K562 (cell line): ENCODE measurements at regions not wholly inside any gene's neighbourhood (a gene's known extent, or its start where the extent isn't known, plus 50 kb on each side); places are given as distances from the start of the nearest gene placed in this dataset.

Experiments
- ATAC-seq: fragments of 200-7000 bp; cut with Tn5 transposase; 3 replicates; pipeline ENCODE4 v1.9.1; 2020; ENCODE audit warnings: moderate library complexity
- BruUV-seq: library from RNA; stranded (reverse); fragments of 400-500 nt; replicated peaks from 2 replicates; lab custom pipeline; 2021; lab: Mats Ljungman, UMichigan
- CTCF ChIA-PET: fragments of 300-600 bp; formaldehyde crosslinking; extraction: SDS; loops from one replicate; lab custom pipeline; 2021; ENCODE audit warnings: low intra/inter-chr PET ratio; lab: Yijun Ruan, JAX
- POLR2A ChIA-PET: fragments of 300-600, 350-650 bp; sonication (Branson Sonifier 250); formaldehyde crosslinking; extraction: SDS; loops from one replicate; lab custom pipeline; 2021; ENCODE audit warnings: antibody characterized with exemption, inconsistent platforms; lab: Yijun Ruan, JAX
- DNase-seq, 4 experiments: peaks; one replicate each; pipeline versions ENCODE4 v3.0.0 to v3.0.0-alpha.2; 2011 to 2018; ENCODE audit warnings: low spot score in 3 of 4, mixed read lengths in 3 of 4; ENCODE audit errors: extremely low read depth in 1 of 4
- FAIRE-seq: peaks from 2 replicates; lab custom pipeline; 2011; peaks lifted over from hg19 to GRCh38; lab: Jason Lieb, UNC
- H2AFZ ChIP-seq: 2 replicates; pipeline ENCODE4 v1.6.0; 2011; ENCODE audit warnings: low read depth, low read length, control low read depth, inconsistent platforms
- H3K27ac ChIP-seq: fragments of 200-600 bp; 3 replicates; pipeline ENCODE4 v1.8.0; 2011; ENCODE audit warnings: low read depth, mild to moderate bottlenecking, control low read depth, inconsistent platforms, low read length, moderate library complexity, mixed read lengths; ENCODE audit errors: extremely low read depth
- H3K27me3 ChIP-seq, 2 experiments: fragments of 300-600 bp in 1 of 2; 2 replicates in 1 of 2; 3 replicates in 1 of 2; pipeline versions ENCODE4 v1.6.0 to v1.8.0; 2011; ENCODE audit warnings: inconsistent platforms in 2 of 2, low read length in 2 of 2, mild to moderate bottlenecking in 1 of 2, mixed read lengths in 1 of 2, moderate library complexity in 1 of 2; ENCODE audit not compliant: control insufficient read depth in 2 of 2, insufficient read depth in 2 of 2
- H3K36me3 ChIP-seq: fragments of 300-600 bp; 3 replicates; pipeline ENCODE4 v1.8.0; 2011; ENCODE audit warnings: mild to moderate bottlenecking, low read length, inconsistent platforms; ENCODE audit not compliant: control insufficient read depth, insufficient read depth
- H3K4me1 ChIP-seq, 2 experiments: fragments of 200-600 bp in 1 of 2; replicated peaks in 1 of 2; 2 replicates in 1 of 2; 3 replicates in 1 of 2; pipeline versions ENCODE4 v1.5.1 to v1.8.0; 2011; ENCODE audit warnings: inconsistent platforms in 2 of 2, low read length in 2 of 2, mild to moderate bottlenecking in 1 of 2, mixed read lengths in 1 of 2, moderate library complexity in 1 of 2; ENCODE audit not compliant: control insufficient read depth in 2 of 2, insufficient read depth in 2 of 2
- H3K4me2 ChIP-seq: 2 replicates; pipeline ENCODE4 v1.6.1; 2011; ENCODE audit warnings: low read length, control low read depth, inconsistent platforms, mixed read lengths; ENCODE audit not compliant: insufficient read depth
- H3K4me3 ChIP-seq: fragments of 200-600 bp; sonication (generic), shearing (Covaris generic); 2 replicates; pipeline ENCODE4 v1.5.1; 2016; ENCODE audit warnings: control low read depth, inconsistent platforms
- H3K79me2 ChIP-seq: fragments of 200-600 bp; 3 replicates; pipeline ENCODE4 v1.8.0; 2011; ENCODE audit warnings: low read length, inconsistent platforms; ENCODE audit not compliant: control insufficient read depth, insufficient read depth
- H3K9ac ChIP-seq, 2 experiments: 2 replicates each; pipeline versions ENCODE4 v1.6.0 to v1.6.1; 2011; ENCODE audit warnings: low read depth in 2 of 2, low read length in 2 of 2, control low read depth in 1 of 2, inconsistent platforms in 1 of 2, mild to moderate bottlenecking in 1 of 2, mixed read lengths in 1 of 2; ENCODE audit not compliant: insufficient read depth in 1 of 2
- H3K9me1 ChIP-seq: one replicate; pipeline ENCODE4 v1.6.0; 2011; ENCODE audit warnings: inconsistent platforms, mild to moderate bottlenecking, low read length, moderate library complexity; ENCODE audit not compliant: control insufficient read depth, insufficient read depth
- H3K9me3 ChIP-seq: replicated peaks from 2 replicates; pipeline ENCODE4 v1.5.1; 2011; ENCODE audit warnings: low read depth, low read length, inconsistent platforms; ENCODE audit not compliant: control insufficient read depth, insufficient read depth
- H4K20me1 ChIP-seq: replicated peaks from 2 replicates; pipeline ENCODE4 v1.6.1; 2011; ENCODE audit warnings: low read length, inconsistent platforms, mixed read lengths; ENCODE audit not compliant: control insufficient read depth, insufficient read depth
- HMG20A ChIP-seq: fragments of 450-650 bp; formaldehyde crosslinking; conservative IDR thresholded peaks from 2 replicates; pipeline ENCODE4 v1.4.0; 2020; ENCODE audit warnings: mild to moderate bottlenecking, mixed read lengths
- HNRNPH1 ChIP-seq: fragments of 200-400 bp; formaldehyde crosslinking; optimal IDR thresholded peaks from 2 replicates; pipeline ENCODE3; 2017; ENCODE audit warnings: low read depth, mild to moderate bottlenecking, low read length, moderate library complexity
- MTA1 ChIP-seq: fragments of 450-650 bp; IDR thresholded peaks from 2 replicates; pipeline ENCODE4 v1.6.1; 2017; ENCODE audit warnings: borderline replicate concordance
- PHF21A ChIP-seq: fragments of 450-650 bp; IDR thresholded peaks from 2 replicates; pipeline ENCODE4 v1.6.1; 2017; ENCODE audit warnings: low read depth, borderline replicate concordance
- ZEB2 ChIP-seq: fragments of 450-650 bp; IDR thresholded peaks from 2 replicates; pipeline ENCODE4 v1.6.1; 2016
- ZNF124 ChIP-seq: sonication (generic); formaldehyde crosslinking; IDR thresholded peaks from 2 replicates; pipeline ENCODE4 v1.8.1; 2022; ENCODE audit warnings: missing genetic modification reagents
- ZNF140 ChIP-seq: fragments of 250-450 bp; sonication (Bioruptor Pico); IDR thresholded peaks from 2 replicates; pipeline ENCODE4 v1.8.0; 2021; ENCODE audit warnings: moderate library complexity, mild to moderate bottlenecking, inconsistent platforms
- ZNF436 ChIP-seq: fragments of 250-450, 450-650 bp; sonication (Bioruptor Pico); formaldehyde crosslinking; IDR thresholded peaks from 2 replicates; pipeline ENCODE4 v1.7.0; 2020; ENCODE audit warnings: mild to moderate bottlenecking
- in situ Hi-C: fragments of 300-500 bp; cut with MboI; formaldehyde crosslinking; loops from 4 replicates; pipeline ENCODE4 v1.15.0; 2018; ENCODE audit warnings: inconsistent platforms, mixed read lengths
- intact Hi-C: fragments of 100-400 bp; cut with micrococcal nuclease; formaldehyde crosslinking; loops from 2 replicates; pipeline ENCODE4 v1.14.2; 2022
- TF ChIP-seq, protein P1 (sequence below): sonication (generic); formaldehyde crosslinking; IDR thresholded peaks from 2 replicates; pipeline ENCODE4 v1.8.0; 2022; ENCODE audit warnings: mild to moderate bottlenecking, missing genetic modification reagents
- TF ChIP-seq, protein P2 (sequence below): sonication (generic); formaldehyde crosslinking; IDR thresholded peaks from 2 replicates; pipeline ENCODE4 v1.5.0; 2020; ENCODE audit warnings: missing genetic modification reagents
- TF ChIP-seq, protein P3 (sequence below): fragments of 250-450 bp; sonication (Bioruptor Pico); IDR thresholded peaks from 2 replicates; pipeline ENCODE4 v1.5.0; 2021; ENCODE audit warnings: mild to moderate bottlenecking, borderline replicate concordance
- TF ChIP-seq, protein P4 (sequence below), 2 experiments: fragments of 450-650 bp; IDR thresholded peaks; 2 replicates each; pipeline ENCODE4 v1.6.1; 2016
- TF ChIP-seq, protein P5 (sequence below): fragments of 250-450 bp; sonication (Bioruptor Pico); IDR thresholded peaks from 2 replicates; pipeline ENCODE4 v1.6.1; 2021; ENCODE audit warnings: mild to moderate bottlenecking
- TF ChIP-seq, protein P6 (sequence below): fragments of 250-450 bp; sonication (Bioruptor Pico); IDR thresholded peaks from 2 replicates; pipeline ENCODE4 v1.4.0; 2020; ENCODE audit warnings: borderline replicate concordance

DNA sequence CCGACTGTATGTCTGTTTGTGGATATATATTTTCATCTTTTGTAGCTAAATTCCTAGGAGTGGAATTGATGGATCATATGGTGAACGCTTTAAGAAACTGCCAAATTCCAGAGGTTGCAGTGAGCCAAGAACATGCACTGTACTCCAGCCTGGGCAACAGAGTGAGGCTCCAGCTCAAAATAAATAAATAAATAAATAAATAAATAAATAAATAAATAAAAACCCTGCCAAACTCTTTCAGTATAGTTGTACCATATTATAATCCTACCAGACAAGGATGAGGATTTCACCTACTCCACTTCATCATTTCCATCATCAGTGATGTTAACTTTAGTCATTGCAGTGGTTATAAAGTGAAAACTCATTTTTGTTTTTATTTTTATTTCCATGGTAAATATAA is 325.1 kb upstream of the ANXA10 start (continued):
- TF ChIP-seq, protein P1, sequence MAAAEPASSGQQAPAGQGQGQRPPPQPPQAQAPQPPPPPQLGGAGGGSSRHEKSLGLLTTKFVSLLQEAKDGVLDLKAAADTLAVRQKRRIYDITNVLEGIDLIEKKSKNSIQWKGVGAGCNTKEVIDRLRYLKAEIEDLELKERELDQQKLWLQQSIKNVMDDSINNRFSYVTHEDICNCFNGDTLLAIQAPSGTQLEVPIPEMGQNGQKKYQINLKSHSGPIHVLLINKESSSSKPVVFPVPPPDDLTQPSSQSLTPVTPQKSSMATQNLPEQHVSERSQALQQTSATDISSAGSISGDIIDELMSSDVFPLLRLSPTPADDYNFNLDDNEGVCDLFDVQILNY: no peak

DNA sequence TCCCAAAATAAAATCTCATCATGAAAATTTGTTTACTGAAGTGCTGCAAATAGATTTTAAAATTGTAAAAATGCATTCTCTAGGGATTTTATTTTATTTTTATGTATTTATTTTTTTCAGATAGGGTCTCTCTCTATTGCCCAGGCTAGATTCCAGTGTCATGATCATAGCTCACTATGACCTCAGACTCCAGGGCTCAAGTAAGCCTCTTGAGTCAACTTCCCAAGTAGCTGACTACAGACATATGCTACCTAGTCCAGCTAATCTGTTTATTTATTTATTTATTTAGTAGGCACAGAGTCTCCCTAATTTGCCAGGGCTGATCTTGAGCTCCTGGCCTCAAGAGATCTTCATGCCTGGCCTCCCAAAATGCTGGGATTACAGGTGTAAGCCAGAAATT is 317.7 kb upstream of the ANXA10 start:
- no peak overlapping the region for H3K4me3 ChIP-seq
- no peaks in the 10 kb centered on the region for H3K79me2 ChIP-seq
- H3K4me2 ChIP-seq: no peak overlapping the region
- no TSS peak for BruUV-seq
- no peaks in the 10 kb centered on the region for H3K9me3 ChIP-seq
- no peak for FAIRE-seq
- intact Hi-C loops: no loop called here
- no peaks in the 10 kb centered on the region for H4K20me1 ChIP-seq
- H2AFZ ChIP-seq: no peak overlapping the region
- no peaks in the 10 kb centered on the region for H3K9me1 ChIP-seq
- ATAC-seq: no peak
- in situ Hi-C loops: no loop called here
- H3K36me3 ChIP-seq: no peaks in the 10 kb centered on the region
- POLR2A ChIA-PET: no interaction called here
- CTCF ChIA-PET: no interaction called here
- no peak overlapping the region for H3K27ac ChIP-seq
- H3K4me1 ChIP-seq: no peaks in the 10 kb centered on the region
- H3K27me3 ChIP-seq: no peaks in the 10 kb centered on the region
- H3K9ac ChIP-seq: no peak overlapping the region
- DNase-seq: no peak
- TF ChIP-seq ZNF436 (CRISPR knock-in tag) (no peak), PHF21A (no peak), MTA1 (no peak), HMG20A (CRISPR knock-in tag) (no peak), ZNF124 (CRISPR knock-in tag) (no peak), ZNF140 (no peak), ZEB2 (no peak), HNRNPH1 (no peak)
- TF ChIP-seq, protein P1: no peak
- TF ChIP-seq, protein P2, sequence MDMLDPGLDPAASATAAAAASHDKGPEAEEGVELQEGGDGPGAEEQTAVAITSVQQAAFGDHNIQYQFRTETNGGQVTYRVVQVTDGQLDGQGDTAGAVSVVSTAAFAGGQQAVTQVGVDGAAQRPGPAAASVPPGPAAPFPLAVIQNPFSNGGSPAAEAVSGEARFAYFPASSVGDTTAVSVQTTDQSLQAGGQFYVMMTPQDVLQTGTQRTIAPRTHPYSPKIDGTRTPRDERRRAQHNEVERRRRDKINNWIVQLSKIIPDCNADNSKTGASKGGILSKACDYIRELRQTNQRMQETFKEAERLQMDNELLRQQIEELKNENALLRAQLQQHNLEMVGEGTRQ: no peak
- TF ChIP-seq, protein P3, sequence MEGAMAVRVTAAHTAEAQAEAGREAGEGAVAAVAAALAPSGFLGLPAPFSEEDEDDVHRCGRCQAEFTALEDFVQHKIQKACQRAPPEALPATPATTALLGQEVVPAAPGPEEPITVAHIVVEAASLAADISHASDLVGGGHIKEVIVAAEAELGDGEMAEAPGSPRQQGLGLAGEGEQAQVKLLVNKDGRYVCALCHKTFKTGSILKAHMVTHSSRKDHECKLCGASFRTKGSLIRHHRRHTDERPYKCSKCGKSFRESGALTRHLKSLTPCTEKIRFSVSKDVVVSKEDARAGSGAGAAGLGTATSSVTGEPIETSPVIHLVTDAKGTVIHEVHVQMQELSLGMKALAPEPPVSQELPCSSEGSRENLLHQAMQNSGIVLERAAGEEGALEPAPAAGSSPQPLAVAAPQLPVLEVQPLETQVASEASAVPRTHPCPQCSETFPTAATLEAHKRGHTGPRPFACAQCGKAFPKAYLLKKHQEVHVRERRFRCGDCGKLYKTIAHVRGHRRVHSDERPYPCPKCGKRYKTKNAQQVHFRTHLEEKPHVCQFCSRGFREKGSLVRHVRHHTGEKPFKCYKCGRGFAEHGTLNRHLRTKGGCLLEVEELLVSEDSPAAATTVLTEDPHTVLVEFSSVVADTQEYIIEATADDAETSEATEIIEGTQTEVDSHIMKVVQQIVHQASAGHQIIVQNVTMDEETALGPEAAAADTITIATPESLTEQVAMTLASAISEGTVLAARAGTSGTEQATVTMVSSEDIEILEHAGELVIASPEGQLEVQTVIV (CRISPR knock-in tag): no peak
- TF ChIP-seq, protein P4, sequence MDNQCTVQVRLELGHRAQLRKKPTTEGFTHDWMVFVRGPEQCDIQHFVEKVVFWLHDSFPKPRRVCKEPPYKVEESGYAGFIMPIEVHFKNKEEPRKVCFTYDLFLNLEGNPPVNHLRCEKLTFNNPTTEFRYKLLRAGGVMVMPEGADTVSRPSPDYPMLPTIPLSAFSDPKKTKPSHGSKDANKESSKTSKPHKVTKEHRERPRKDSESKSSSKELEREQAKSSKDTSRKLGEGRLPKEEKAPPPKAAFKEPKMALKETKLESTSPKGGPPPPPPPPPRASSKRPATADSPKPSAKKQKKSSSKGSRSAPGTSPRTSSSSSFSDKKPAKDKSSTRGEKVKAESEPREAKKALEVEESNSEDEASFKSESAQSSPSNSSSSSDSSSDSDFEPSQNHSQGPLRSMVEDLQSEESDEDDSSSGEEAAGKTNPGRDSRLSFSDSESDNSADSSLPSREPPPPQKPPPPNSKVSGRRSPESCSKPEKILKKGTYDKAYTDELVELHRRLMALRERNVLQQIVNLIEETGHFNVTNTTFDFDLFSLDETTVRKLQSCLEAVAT (IDR thresholded peaks at IDR 0.05): no peak
- TF ChIP-seq, protein P5, sequence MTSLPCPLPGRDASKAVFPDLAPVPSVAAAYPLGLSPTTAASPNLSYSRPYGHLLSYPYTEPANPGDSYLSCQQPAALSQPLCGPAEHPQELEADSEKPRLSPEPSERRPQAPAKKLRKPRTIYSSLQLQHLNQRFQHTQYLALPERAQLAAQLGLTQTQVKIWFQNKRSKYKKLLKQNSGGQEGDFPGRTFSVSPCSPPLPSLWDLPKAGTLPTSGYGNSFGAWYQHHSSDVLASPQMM (CRISPR knock-in tag): no peak
- TF ChIP-seq, protein P6, sequence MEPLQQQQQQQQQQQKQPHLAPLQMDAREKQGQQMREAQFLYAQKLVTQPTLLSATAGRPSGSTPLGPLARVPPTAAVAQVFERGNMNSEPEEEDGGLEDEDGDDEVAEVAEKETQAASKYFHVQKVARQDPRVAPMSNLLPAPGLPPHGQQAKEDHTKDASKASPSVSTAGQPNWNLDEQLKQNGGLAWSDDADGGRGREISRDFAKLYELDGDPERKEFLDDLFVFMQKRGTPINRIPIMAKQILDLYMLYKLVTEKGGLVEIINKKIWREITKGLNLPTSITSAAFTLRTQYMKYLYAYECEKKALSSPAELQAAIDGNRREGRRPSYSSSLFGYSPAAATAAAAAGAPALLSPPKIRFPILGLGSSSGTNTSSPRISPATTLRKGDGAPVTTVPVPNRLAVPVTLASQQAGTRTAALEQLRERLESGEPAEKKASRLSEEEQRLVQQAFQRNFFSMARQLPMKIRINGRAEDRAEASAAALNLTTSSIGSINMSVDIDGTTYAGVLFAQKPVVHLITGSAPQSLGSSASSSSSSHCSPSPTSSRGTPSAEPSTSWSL (CRISPR knock-in tag): no peak
